Uterus (tissue), 2 donors: ENCODE measurements at regions not wholly inside any gene's neighbourhood (a gene's known extent, or its start where the extent isn't known, plus 50 kb on each side); places are given as distances from the start of the nearest gene placed in this dataset.

ENCODE experiments used
- CTCF ChIP-seq, 4 experiments: fragments of 200-600 bp in 2 of 4; fragments of 450-650 bp in 2 of 4; sonication (generic) in 2 of 4; IDR thresholded peaks; one replicate each; pipeline ENCODE4 v1.5.1; 2016 to 2019; ENCODE audit warnings: antibody characterized with exemption in 4 of 4, mild to moderate bottlenecking in 2 of 4, moderate library complexity in 1 of 4
- POLR2A ChIP-seq, 2 donors: fragments of 450-650 bp; IDR thresholded peaks; one replicate each; pipeline ENCODE4 v1.6.1; 2016; ENCODE audit warnings: antibody characterized with exemption in 2 of 2, mild to moderate bottlenecking in 1 of 2, moderate library complexity in 1 of 2

GRCh38 chr3:65193531-65193930, 505.7 kb upstream of the ADAMTS9 start:
- TF ChIP-seq CTCF (IDR thresholded peaks at IDR 0.05): no peak
- no peak for TF ChIP-seq POLR2A (IDR thresholded peaks at IDR 0.05)
